RWPE2 (cell line): ENCODE measurements at regions not wholly inside any gene's neighbourhood (a gene's known extent, or its start where the extent isn't known, plus 50 kb on each side); places are given as distances from the start of the nearest gene placed in this dataset.

ENCODE experiments used
- ATAC-seq: fragments of 200-7000 bp; cut with Tn5 transposase; 3 replicates; pipeline ENCODE4 v1.9.1; 2021; ENCODE audit warnings: low read depth
- DNase-seq: peaks from one replicate; pipeline ENCODE4 v3.0.0-alpha.2; 2020; ENCODE audit warnings: low spot score
- H3K27ac ChIP-seq: fragments of 450-650 bp; 2 replicates; pipeline ENCODE4 v1.5.1; 2017; ENCODE audit warnings: mild to moderate bottlenecking; ENCODE audit not compliant: poor library complexity, severe bottlenecking
- H3K27me3 ChIP-seq: fragments of 250-450 bp; sonication (Bioruptor Pico); 2 replicates; pipeline ENCODE4 v1.5.1; 2021; ENCODE audit warnings: mild to moderate bottlenecking, moderate library complexity; ENCODE audit not compliant: insufficient read depth, poor library complexity, severe bottlenecking
- H3K36me3 ChIP-seq: fragments of 250-450 bp; sonication (Bioruptor Pico); 2 replicates; pipeline ENCODE4 v1.5.1; 2020; ENCODE audit warnings: low read depth, mild to moderate bottlenecking, moderate library complexity
- H3K4me1 ChIP-seq: fragments of 250-450 bp; sonication (Bioruptor Pico); 2 replicates; pipeline ENCODE4 v1.5.1; 2021; ENCODE audit warnings: mild to moderate bottlenecking, moderate library complexity; ENCODE audit not compliant: insufficient read depth, poor library complexity, severe bottlenecking
- H3K4me3 ChIP-seq: fragments of 250-450 bp; sonication (Bioruptor Pico); 2 replicates; pipeline ENCODE4 v1.5.1; 2021; ENCODE audit warnings: mild to moderate bottlenecking, moderate library complexity; ENCODE audit not compliant: severe bottlenecking
- H3K9me3 ChIP-seq: fragments of 250-450 bp; sonication (Bioruptor Pico); 2 replicates; pipeline ENCODE4 v1.5.1; 2021; ENCODE audit warnings: mild to moderate bottlenecking, moderate library complexity; ENCODE audit not compliant: severe bottlenecking
- CTCF ChIP-seq: fragments of 450-650 bp; IDR thresholded peaks from one replicate; pipeline ENCODE4 v1.5.1; 2017; ENCODE audit warnings: mild to moderate bottlenecking, moderate library complexity; ENCODE audit not compliant: poor library complexity, severe bottlenecking

DNA sequence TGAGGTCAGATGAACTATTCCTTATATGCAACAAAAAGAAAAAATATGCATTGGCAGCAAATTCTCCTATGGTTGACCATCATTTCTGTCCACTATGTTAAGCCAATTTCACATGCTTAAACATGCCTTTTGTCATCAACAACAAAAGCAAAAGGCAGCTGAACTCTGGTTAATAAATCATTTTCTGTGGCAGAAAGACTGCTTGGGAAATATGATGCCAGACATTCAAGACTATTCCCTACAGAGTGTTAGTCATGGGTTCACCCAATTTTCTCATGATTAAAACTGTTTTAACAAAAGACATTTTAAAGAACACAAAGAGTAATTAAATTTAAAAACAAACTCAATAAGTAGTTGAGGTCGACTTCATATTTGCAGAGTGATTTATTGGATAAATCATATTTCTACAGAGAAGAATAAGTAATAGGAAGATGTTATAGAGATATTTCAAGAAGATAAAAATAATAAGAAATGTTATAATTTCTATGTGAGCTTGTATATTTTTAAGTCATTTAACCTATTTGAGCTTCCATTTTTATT is 890.6 kb downstream of the STPG2 start:
- DNase-seq (no peak), ATAC-seq (no peak)
- Histone ChIP-seq H3K4me1 (no peaks in the 10 kb centered on the region), H3K9me3 (no peaks in the 10 kb centered on the region), H3K4me3 (no peak overlapping the region), H3K27ac (no peak overlapping the region), H3K36me3 (no peaks in the 10 kb centered on the region), H3K27me3 (no peaks in the 10 kb centered on the region)
- TF ChIP-seq CTCF = no peak

- no peaks in the 10 kb centered on the region for H3K36me3 ChIP-seq
- no peaks in the 10 kb centered on the region for H3K4me1 ChIP-seq
- TF ChIP-seq CTCF = no peak
- ATAC-seq (no peak), DNase-seq (no peak)
- no peak overlapping the region for H3K4me3 ChIP-seq
- no peaks in the 10 kb centered on the region for H3K9me3 ChIP-seq
- H3K27me3 ChIP-seq = peaks cover 2% of the 10 kb centered on the region
- no peak overlapping the region for H3K27ac ChIP-seq
These were observed 880.5 kb downstream of the STPG2 start for GRCh38 chr4:97262769-97263168.

- Histone ChIP-seq H3K4me1 (no peaks in the 10 kb centered on the region), H3K27me3 (no peaks in the 10 kb centered on the region), H3K9me3 (no peaks in the 10 kb centered on the region), H3K4me3 (no peak overlapping the region), H3K27ac (no peak overlapping the region), H3K36me3 (no peaks in the 10 kb centered on the region)
- DNase-seq = no peak
- TF ChIP-seq CTCF = no peak
- no peak for ATAC-seq
These were observed 873.2 kb downstream of the STPG2 start for GRCh38 chr4:97270051-97270450.

DNA sequence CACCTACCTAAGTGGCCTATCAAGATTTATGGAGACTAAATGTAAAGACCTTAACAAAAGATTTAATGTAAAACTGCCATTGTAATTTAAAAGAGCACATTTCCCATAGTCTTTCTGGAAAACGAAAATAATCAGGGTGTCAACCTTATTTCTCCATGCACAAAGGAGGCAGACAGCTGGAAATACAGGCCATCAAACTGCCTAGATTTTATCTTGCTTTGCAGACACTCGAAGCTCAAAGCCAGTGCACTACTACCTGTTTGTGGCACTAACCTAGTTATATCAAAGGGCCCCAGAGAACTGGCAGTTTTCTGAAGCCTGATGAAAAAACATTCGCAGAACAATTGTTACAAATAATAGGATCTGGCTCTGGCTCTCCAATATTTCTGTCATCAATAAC is 863.9 kb downstream of the STPG2 start:
- Histone ChIP-seq H3K27ac (no peak overlapping the region), H3K4me3 (no peak overlapping the region), H3K27me3 (no peaks in the 10 kb centered on the region), H3K4me1 (no peaks in the 10 kb centered on the region), H3K9me3 (no peaks in the 10 kb centered on the region), H3K36me3 (no peaks in the 10 kb centered on the region)
- no peak for ATAC-seq
- DNase-seq = no peak
- TF ChIP-seq CTCF = no peak

DNA sequence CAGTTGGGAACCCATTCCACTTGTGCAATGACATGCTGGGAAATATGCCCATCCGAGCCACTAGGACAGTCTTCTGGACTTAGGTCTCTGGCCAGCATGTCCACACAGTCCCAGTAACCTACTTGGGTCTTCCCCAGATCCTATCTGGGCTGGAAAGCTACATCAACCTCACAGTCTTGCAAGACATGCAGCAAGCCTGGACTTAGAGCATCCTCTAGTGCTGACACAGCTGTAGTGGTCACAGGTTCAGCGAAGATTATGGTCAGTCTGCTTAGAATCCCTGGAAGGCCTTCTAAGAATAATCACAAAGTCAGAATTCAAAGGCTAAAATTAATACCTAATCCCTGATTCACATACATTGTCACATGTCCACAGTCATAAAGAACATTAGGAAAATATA is 842.7 kb downstream of the STPG2 start:
- Histone ChIP-seq H3K36me3 (no peaks in the 10 kb centered on the region), H3K4me3 (no peak overlapping the region), H3K27me3 (no peaks in the 10 kb centered on the region)

More for the DNA sequence above, 842.7 kb downstream of the STPG2 start:
- H3K9me3 ChIP-seq = no peaks in the 10 kb centered on the region
- H3K27ac ChIP-seq = no peak overlapping the region
- H3K4me1 ChIP-seq = no peaks in the 10 kb centered on the region
- no peak for ATAC-seq
- DNase-seq = no peak
- TF ChIP-seq CTCF = no peak
